ENCODE measurements at regions not wholly inside any gene's neighbourhood (a gene's known extent, or its start where the extent isn't known, plus 50 kb on each side); places are given as distances from the start of the nearest gene placed in this dataset.
"Not testable (repeated sequence)": the region's sequence is repeated elsewhere in the genome, so short reads cannot be mapped to it uniquely, and the experiment has no call there.

GRCh38 chr7:93715234-93715633 is 140.7 kb upstream of the CALCR start:
- no peaks in the 10 kb centered on the region for H3K36me3 ChIP-seq (replicated peaks in 1 of 2)
- no peak overlapping the region for H3K27ac ChIP-seq
- TF ChIP-seq, protein P1, sequence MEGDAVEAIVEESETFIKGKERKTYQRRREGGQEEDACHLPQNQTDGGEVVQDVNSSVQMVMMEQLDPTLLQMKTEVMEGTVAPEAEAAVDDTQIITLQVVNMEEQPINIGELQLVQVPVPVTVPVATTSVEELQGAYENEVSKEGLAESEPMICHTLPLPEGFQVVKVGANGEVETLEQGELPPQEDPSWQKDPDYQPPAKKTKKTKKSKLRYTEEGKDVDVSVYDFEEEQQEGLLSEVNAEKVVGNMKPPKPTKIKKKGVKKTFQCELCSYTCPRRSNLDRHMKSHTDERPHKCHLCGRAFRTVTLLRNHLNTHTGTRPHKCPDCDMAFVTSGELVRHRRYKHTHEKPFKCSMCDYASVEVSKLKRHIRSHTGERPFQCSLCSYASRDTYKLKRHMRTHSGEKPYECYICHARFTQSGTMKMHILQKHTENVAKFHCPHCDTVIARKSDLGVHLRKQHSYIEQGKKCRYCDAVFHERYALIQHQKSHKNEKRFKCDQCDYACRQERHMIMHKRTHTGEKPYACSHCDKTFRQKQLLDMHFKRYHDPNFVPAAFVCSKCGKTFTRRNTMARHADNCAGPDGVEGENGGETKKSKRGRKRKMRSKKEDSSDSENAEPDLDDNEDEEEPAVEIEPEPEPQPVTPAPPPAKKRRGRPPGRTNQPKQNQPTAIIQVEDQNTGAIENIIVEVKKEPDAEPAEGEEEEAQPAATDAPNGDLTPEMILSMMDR (IDR thresholded peaks at IDR 0.05): peak in 4 of 6 experiments; percentile 11 to 41 (median 34)
- no peak for TF ChIP-seq POLR2A (IDR thresholded peaks at IDR 0.05)
- intact Hi-C loops (cut with DNase I): no loop called here
- no peak overlapping the region for H3K4me3 ChIP-seq
- no peaks in the 10 kb centered on the region for H3K9me3 ChIP-seq (replicated peaks in 1 of 3)
- H3K27me3 ChIP-seq: peaks cover 10% of the 10 kb centered on the region
- DNase-seq: peak; percentile 10 to 62 (median 16)
- no peaks in the 10 kb centered on the region for H3K4me1 ChIP-seq (replicated peaks in 1 of 2)
- WGBS, 4 donors: 47 to 65% (median 56%) methylated on average over 6 of the region's 6 CpGs

DNA sequence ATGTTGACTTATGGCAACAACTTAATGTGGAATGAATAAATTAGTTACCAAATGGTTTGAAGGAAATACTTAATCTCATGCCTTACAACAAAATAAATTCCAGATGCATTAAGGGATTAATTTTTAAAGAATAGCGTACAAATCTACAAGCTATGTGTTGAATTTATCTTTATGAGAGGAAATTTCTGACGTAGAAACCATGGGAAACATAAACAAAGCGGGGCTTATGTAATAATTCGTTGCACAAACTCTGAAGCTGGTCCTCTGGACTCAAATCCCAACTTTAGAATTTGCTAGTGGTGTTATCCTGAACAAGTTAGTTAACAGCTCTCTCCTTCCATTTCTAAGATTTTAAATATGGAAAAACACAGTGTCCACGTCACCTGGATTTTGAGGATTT is 137.4 kb upstream of the CALCR start:
- Histone ChIP-seq H3K36me3 (replicated peaks in 1 of 2) (no peaks in the 10 kb centered on the region), H3K4me3 (no peak overlapping the region), H3K27ac (no peak overlapping the region), H3K9me3 (replicated peaks in 1 of 3) (no peaks in the 10 kb centered on the region), H3K27me3 (peaks cover 10% of the 10 kb centered on the region), H3K4me1 (replicated peaks in 1 of 2) (no peaks in the 10 kb centered on the region)
- TF ChIP-seq POLR2A (IDR thresholded peaks at IDR 0.05): no peak
- TF ChIP-seq, protein P1 (IDR thresholded peaks at IDR 0.05): no peak
- intact Hi-C loops (cut with DNase I): no loop called here
- DNase-seq: no peak
- WGBS, 4 donors: 74 to 83% (median 79%) methylated on average over 5 of the region's 5 CpGs

DNA sequence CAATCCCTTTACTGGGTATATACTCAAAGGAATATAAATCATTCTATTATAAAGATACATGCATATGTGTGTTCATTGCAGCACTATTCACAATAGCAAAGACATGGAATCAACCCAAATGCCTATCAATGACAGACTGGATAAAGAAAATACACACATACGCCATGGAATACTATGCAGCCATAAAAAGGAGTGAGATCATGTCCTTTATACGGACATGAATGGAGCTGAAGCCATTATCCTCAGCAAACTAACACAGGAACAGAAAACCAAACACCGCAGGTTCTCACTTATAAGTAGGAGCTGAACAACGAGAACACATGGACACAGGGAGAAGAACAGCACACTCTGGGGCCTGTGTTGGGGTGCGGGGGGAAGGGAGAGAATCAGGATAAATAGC is 133.7 kb upstream of the CALCR start:
- H3K27me3 ChIP-seq; H3K9me3 ChIP-seq (replicated peaks in 1 of 3); H3K27ac ChIP-seq; H3K4me1 ChIP-seq (replicated peaks in 1 of 2); intact Hi-C loops (cut with DNase I); DNase-seq; H3K4me3 ChIP-seq; H3K36me3 ChIP-seq (replicated peaks in 1 of 2): not testable (repeated sequence)
- WGBS, 4 donors: 66 to 78% (median 74%) methylated on average over 5 of the region's 5 CpGs

- intact Hi-C loops (cut with DNase I): no loop called here
- H3K27me3 ChIP-seq: peaks cover 3% of the 10 kb centered on the region
- TF ChIP-seq, protein P1 (IDR thresholded peaks at IDR 0.05): no peak
- no peak for TF ChIP-seq POLR2A (IDR thresholded peaks at IDR 0.05)
- H3K4me1 ChIP-seq (replicated peaks in 1 of 2): no peaks in the 10 kb centered on the region
- H3K27ac ChIP-seq: no peak overlapping the region
- no peaks in the 10 kb centered on the region for H3K9me3 ChIP-seq (replicated peaks in 1 of 3)
- no peaks in the 10 kb centered on the region for H3K36me3 ChIP-seq (replicated peaks in 1 of 2)
- H3K4me3 ChIP-seq: no peak overlapping the region
- no peak for DNase-seq
These were observed 132.7 kb upstream of the CALCR start for GRCh38 chr7:93707249-93707648.

DNA sequence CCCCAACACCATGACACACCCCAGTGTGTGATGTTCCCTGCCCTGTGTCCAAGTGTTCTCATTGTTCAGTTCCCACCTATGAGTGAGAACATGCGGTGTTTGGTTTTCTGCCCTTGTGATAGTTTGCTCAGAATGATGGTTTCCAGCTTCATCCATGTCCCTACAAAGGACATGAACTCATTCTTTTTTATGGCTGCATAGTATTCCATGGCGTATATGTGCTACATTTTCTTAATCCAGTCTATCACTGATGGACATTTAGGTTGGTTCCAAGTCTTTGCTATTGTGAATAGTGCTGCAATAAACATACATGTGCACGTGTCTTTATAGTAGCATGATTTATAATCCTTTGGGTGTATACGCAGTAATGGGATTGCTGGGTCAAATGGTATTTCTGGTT is 131.6 kb upstream of the CALCR start:
- H3K27me3 ChIP-seq; DNase-seq; intact Hi-C loops (cut with DNase I); H3K27ac ChIP-seq; H3K4me1 ChIP-seq (replicated peaks in 1 of 2); H3K4me3 ChIP-seq; H3K36me3 ChIP-seq (replicated peaks in 1 of 2); H3K9me3 ChIP-seq (replicated peaks in 1 of 3): not testable (repeated sequence)
- 71 to 85% (median 79%) methylated on average over 4 of the region's 4 CpGs for WGBS, 4 donors
